SH-SY5Y (cell line): ENCODE measurements at regions not wholly inside any gene's neighbourhood (a gene's known extent, or its start where the extent isn't known, plus 50 kb on each side); places are given as distances from the start of the nearest gene placed in this dataset.

Experiments
- GATA2 ChIP-seq: IDR thresholded peaks from 2 replicates; pipeline ENCODE4 v1.6.1; 2011; ENCODE audit warnings: mild to moderate bottlenecking, low read depth, low read length
- GATA3 ChIP-seq: IDR thresholded peaks from 2 replicates; pipeline ENCODE4 v1.6.1; 2011; ENCODE audit warnings: low read depth, mild to moderate bottlenecking, low read length, moderate library complexity

- no peak for TF ChIP-seq GATA3
- TF ChIP-seq GATA2, result no peak
Measured at GRCh38 chr7:35468606-35469005, 214.7 kb upstream of the TBX20 start.
